ENCODE measurements at regions not wholly inside any gene's neighbourhood (a gene's known extent, or its start where the extent isn't known, plus 50 kb on each side); places are given as distances from the start of the nearest gene placed in this dataset.

DNA sequence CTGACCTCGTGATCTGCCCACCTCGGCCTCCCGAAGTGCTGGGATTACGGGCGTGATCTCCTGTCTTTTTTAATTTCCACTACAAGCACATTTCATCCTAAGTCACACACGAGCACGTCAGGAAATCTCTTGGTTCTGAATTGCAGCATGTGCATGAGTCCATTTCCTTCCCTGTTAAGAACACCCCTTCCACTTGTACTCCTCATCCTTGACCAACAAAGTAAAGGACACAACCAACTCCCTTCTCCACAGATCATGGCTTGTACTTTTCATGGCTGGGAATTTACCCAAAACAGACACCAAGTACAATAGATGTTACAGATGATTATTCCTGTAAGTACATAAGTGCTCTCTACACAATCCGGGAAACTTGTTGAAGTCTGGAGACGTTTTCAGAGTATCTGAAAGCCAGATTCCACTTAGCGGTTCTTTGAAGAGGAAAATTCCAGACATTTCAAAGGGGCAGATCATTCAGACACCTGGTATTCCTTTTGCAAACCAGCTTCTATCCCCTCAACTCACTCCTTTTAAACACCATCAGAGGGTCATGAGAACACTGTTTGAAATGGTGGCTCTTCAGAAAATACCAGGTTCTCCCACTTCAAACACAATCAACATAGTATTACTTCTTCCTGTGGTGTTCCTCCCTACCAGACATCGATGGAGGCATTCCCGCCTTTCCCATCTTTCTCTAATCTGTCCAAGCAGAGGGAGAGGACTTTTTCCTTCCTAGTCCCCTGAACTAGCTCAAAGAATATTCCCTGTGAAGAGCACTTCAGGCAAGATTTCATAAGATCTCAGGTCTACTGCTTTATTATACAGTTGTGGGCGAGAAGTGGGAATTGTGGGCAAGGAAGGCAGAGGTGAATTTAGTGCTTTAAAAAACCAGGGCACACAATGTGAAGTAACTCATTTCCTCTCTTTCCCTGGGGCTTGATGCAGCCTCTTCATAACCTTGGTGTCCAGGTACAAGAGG lies 80.1 kb upstream of the TSC22D2 start:
- H3K36me3 ChIP-seq (replicated peaks in 1 of 2; ENCODE audit: control insufficient read depth in 1 of 2, insufficient read depth in 2 of 2, low read length in 2 of 2), result no peaks in the 10 kb centered on the region
- H3K9me3 Mint-ChIP-seq, result peaks cover 0 to 5% (median 1%) of the 10 kb centered on the region in 7 donors
- TF ChIP-seq, protein P1, sequence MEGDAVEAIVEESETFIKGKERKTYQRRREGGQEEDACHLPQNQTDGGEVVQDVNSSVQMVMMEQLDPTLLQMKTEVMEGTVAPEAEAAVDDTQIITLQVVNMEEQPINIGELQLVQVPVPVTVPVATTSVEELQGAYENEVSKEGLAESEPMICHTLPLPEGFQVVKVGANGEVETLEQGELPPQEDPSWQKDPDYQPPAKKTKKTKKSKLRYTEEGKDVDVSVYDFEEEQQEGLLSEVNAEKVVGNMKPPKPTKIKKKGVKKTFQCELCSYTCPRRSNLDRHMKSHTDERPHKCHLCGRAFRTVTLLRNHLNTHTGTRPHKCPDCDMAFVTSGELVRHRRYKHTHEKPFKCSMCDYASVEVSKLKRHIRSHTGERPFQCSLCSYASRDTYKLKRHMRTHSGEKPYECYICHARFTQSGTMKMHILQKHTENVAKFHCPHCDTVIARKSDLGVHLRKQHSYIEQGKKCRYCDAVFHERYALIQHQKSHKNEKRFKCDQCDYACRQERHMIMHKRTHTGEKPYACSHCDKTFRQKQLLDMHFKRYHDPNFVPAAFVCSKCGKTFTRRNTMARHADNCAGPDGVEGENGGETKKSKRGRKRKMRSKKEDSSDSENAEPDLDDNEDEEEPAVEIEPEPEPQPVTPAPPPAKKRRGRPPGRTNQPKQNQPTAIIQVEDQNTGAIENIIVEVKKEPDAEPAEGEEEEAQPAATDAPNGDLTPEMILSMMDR (IDR thresholded peaks at IDR 0.05), result no peak
- H3K9me3 ChIP-seq (replicated peaks in 1 of 2; ENCODE audit: control insufficient read depth in 1 of 2, insufficient read depth in 1 of 2, low read length in 2 of 2), result no peaks in the 10 kb centered on the region
- no peak overlapping the region for H3K27ac Mint-ChIP-seq
- no peaks in the 10 kb centered on the region for H3K27me3 ChIP-seq (ENCODE audit: control insufficient read depth in 2 of 2, insufficient read depth in 2 of 2, low read length in 2 of 2)
- no peak overlapping the region for H3K9ac ChIP-seq (ENCODE audit: insufficient read depth, low read length, poor library complexity, severe bottlenecking)
- intact Hi-C loops (cut with micrococcal nuclease), result no loop called here
- H3K4me2 ChIP-seq (replicated peaks; ENCODE audit: extremely low read depth, low read length, poor library complexity, severe bottlenecking), result no peak overlapping the region
- no peaks in the 10 kb centered on the region for H3K4me1 ChIP-seq (ENCODE audit: control insufficient read depth in 1 of 2, insufficient read depth in 2 of 2, low read length in 2 of 2)
- no peaks in the 10 kb centered on the region for H3K4me1 Mint-ChIP-seq
- peaks cover 0 to 3% (median 2%) of the 10 kb centered on the region in 3 donors for H3K27me3 Mint-ChIP-seq (ENCODE audit: low read depth in 3 of 3)
- no peak overlapping the region for H3K4me3 Mint-ChIP-seq
- no peak for DNase-seq
- no peak overlapping the region for H3K4me3 ChIP-seq (replicated peaks in 1 of 3; ENCODE audit: low read depth in 2 of 3, low read length in 3 of 3)
- 86% methylated on average over 8 of the region's 13 CpGs for WGBS (ENCODE audit: insufficient coverage)
- H4K20me1 ChIP-seq (ENCODE audit: insufficient read depth, low read length), result no peaks in the 10 kb centered on the region
- no peaks in the 10 kb centered on the region for H3K79me2 ChIP-seq (ENCODE audit: insufficient read depth, low read length)
- H2AFZ ChIP-seq (ENCODE audit: insufficient read depth, low read depth, low read length, poor library complexity, severe bottlenecking), result no peak overlapping the region
- no peak overlapping the region for H3K27ac ChIP-seq (ENCODE audit: low read depth in 1 of 2, low read length in 2 of 2)
- no peaks in the 10 kb centered on the region for H3K36me3 Mint-ChIP-seq

DNA sequence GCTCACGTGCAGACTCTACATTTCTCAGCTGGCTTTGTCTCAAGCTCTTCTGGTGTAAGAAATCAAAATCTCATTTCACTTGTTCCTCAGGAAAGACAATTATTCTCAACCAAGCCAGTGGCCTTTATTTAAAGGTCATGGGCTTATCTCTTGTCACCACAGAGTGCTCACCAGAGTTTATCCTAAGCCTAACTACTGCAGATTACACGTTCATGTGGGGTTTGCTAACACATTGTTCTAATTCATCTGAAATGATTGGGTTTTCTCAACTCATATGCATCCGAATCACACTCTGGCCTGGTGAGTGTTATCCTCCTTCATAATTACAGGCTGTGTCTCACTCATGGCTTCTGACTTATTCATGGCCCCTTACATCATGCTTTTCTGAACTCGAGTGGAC lies 83.3 kb upstream of the TSC22D2 start:
- 94% methylated on average over 3 of the region's 4 CpGs for WGBS (ENCODE audit: insufficient coverage)
- no peaks in the 10 kb centered on the region for H3K36me3 Mint-ChIP-seq
- intact Hi-C loops (cut with micrococcal nuclease), result no loop called here

More for the DNA sequence above, 83.3 kb upstream of the TSC22D2 start:
- H3K9me3 Mint-ChIP-seq, result peaks cover 0 to 5% (median 0%) of the 10 kb centered on the region in 7 donors
- TF ChIP-seq, protein P1 (IDR thresholded peaks at IDR 0.05), result no peak
- no peak overlapping the region for H3K27ac ChIP-seq (ENCODE audit: low read depth in 1 of 2, low read length in 2 of 2)
- H3K4me1 Mint-ChIP-seq, result no peaks in the 10 kb centered on the region
- H3K27ac Mint-ChIP-seq, result no peak overlapping the region
- no peak overlapping the region for H3K4me3 Mint-ChIP-seq
- no peak overlapping the region for H3K4me3 ChIP-seq (replicated peaks in 1 of 3; ENCODE audit: low read depth in 2 of 3, low read length in 3 of 3)
- H3K27me3 ChIP-seq (ENCODE audit: control insufficient read depth in 2 of 2, insufficient read depth in 2 of 2, low read length in 2 of 2), result no peaks in the 10 kb centered on the region
- no peak overlapping the region for H3K4me2 ChIP-seq (replicated peaks; ENCODE audit: extremely low read depth, low read length, poor library complexity, severe bottlenecking)
- H4K20me1 ChIP-seq (ENCODE audit: insufficient read depth, low read length), result no peaks in the 10 kb centered on the region
- DNase-seq, result no peak
- no peaks in the 10 kb centered on the region for H3K36me3 ChIP-seq (replicated peaks in 1 of 2; ENCODE audit: control insufficient read depth in 1 of 2, insufficient read depth in 2 of 2, low read length in 2 of 2)
- no peak overlapping the region for H3K9ac ChIP-seq (ENCODE audit: insufficient read depth, low read length, poor library complexity, severe bottlenecking)
- H3K27me3 Mint-ChIP-seq (ENCODE audit: low read depth in 3 of 3), result peaks cover 0 to 2% (median 0%) of the 10 kb centered on the region in 3 donors
- H3K79me2 ChIP-seq (ENCODE audit: insufficient read depth, low read length), result no peaks in the 10 kb centered on the region
- H3K4me1 ChIP-seq (ENCODE audit: control insufficient read depth in 1 of 2, insufficient read depth in 2 of 2, low read length in 2 of 2), result no peaks in the 10 kb centered on the region
- no peaks in the 10 kb centered on the region for H3K9me3 ChIP-seq (replicated peaks in 1 of 2; ENCODE audit: control insufficient read depth in 1 of 2, insufficient read depth in 1 of 2, low read length in 2 of 2)
- H2AFZ ChIP-seq (ENCODE audit: insufficient read depth, low read depth, low read length, poor library complexity, severe bottlenecking), result no peak overlapping the region

Data from CD14-positive monocyte (primary cell).